GM23338 (cell line): ENCODE measurements at regions not wholly inside any gene's neighbourhood (a gene's known extent, or its start where the extent isn't known, plus 50 kb on each side); places are given as distances from the start of the nearest gene placed in this dataset.

Experiments used
- ATAC-seq: fragments of 200-7000 bp; cut with Tn5 transposase; 3 replicates; pipeline ENCODE4 v1.9.1; 2020
- DNase-seq: peaks from one replicate; pipeline ENCODE4 v3.0.0-alpha.2; 2015; ENCODE audit warnings: low spot score
- H2AFZ ChIP-seq: fragments of 200-600 bp; sonication (generic); 2 replicates; pipeline ENCODE4 v1.8.0; 2016; ENCODE audit warnings: antibody characterized with exemption, mild to moderate bottlenecking, moderate library complexity
- H3F3A ChIP-seq: fragments of 200-600 bp; sonication (generic); replicated peaks from 2 replicates; pipeline ENCODE4 v1.8.0; 2017; ENCODE audit warnings: antibody characterized with exemption, mixed run types, low read depth
- H3K27ac ChIP-seq: fragments of 200-600 bp; sonication (generic); 2 replicates; pipeline ENCODE4 v1.6.1; 2016; ENCODE audit warnings: low read depth
- H3K27me3 ChIP-seq: fragments of 200-600 bp; sonication (generic); 2 replicates; pipeline ENCODE4 v1.8.0; 2016; ENCODE audit warnings: mild to moderate bottlenecking, mixed run types, moderate library complexity; ENCODE audit not compliant: insufficient read depth
- H3K36me3 ChIP-seq: fragments of 200-600 bp; sonication (generic); 2 replicates; pipeline ENCODE4 v1.8.0; 2016; ENCODE audit warnings: mild to moderate bottlenecking; ENCODE audit not compliant: insufficient read depth
- H3K4me1 ChIP-seq: fragments of 200-600 bp; sonication (generic); 2 replicates; pipeline ENCODE4 v1.8.0; 2016; ENCODE audit warnings: mild to moderate bottlenecking, moderate library complexity; ENCODE audit not compliant: insufficient read depth
- H3K4me2 ChIP-seq: fragments of 200-600 bp; sonication (generic); 2 replicates; pipeline ENCODE4 v1.7.1; 2017; ENCODE audit warnings: mixed run types
- H3K4me3 ChIP-seq: fragments of 200-600 bp; sonication (generic); 2 replicates; pipeline ENCODE4 v1.6.1; 2016; ENCODE audit warnings: mixed run types
- H3K79me2 ChIP-seq: fragments of 200-600 bp; sonication (generic); replicated peaks from 2 replicates; pipeline ENCODE4 v1.8.0; 2017; ENCODE audit warnings: mild to moderate bottlenecking; ENCODE audit not compliant: insufficient read depth
- H3K9me2 ChIP-seq: fragments of 200-600 bp; sonication (generic); 2 replicates; pipeline ENCODE4 v1.8.0; 2017; ENCODE audit not compliant: insufficient read depth
- H4K20me1 ChIP-seq: fragments of 200-600 bp; sonication (generic); replicated peaks from 2 replicates; pipeline ENCODE4 v1.8.0; 2017; ENCODE audit warnings: mild to moderate bottlenecking; ENCODE audit not compliant: insufficient read depth
- H3K27ac Mint-ChIP-seq: 2 replicates; pipeline ENCODE4 v1.8.0; 2020; ENCODE audit warnings: inconsistent platforms, mild to moderate bottlenecking, moderate library complexity, mixed read lengths
- H3K27me3 Mint-ChIP-seq: 3 replicates; pipeline ENCODE4 v1.8.0; 2022; ENCODE audit warnings: low read depth, mild to moderate bottlenecking, moderate library complexity, mixed read lengths, inconsistent platforms; ENCODE audit not compliant: insufficient read depth, poor library complexity
- H3K36me3 Mint-ChIP-seq: 3 replicates; pipeline ENCODE4 v1.8.0; 2021; ENCODE audit warnings: low read depth, mild to moderate bottlenecking, inconsistent platforms, moderate library complexity, mixed read lengths
- H3K4me1 Mint-ChIP-seq: 3 replicates; pipeline ENCODE4 v1.8.0; 2020; ENCODE audit warnings: mild to moderate bottlenecking, inconsistent platforms, mixed read lengths
- H3K4me3 Mint-ChIP-seq: 3 replicates; pipeline ENCODE4 v1.8.0; 2021; ENCODE audit warnings: moderate library complexity, mild to moderate bottlenecking, inconsistent platforms, mixed read lengths
- H3K9me3 Mint-ChIP-seq: 3 replicates; pipeline ENCODE4 v1.8.0; 2020; ENCODE audit warnings: moderate library complexity, mild to moderate bottlenecking, inconsistent platforms, mixed read lengths
- CREB1 ChIP-seq: fragments of 250-450 bp; sonication (Bioruptor Pico); IDR thresholded peaks from 2 replicates; pipeline ENCODE4 v1.5.0; 2020; ENCODE audit warnings: low read depth, mild to moderate bottlenecking, moderate library complexity
- CTCF ChIP-seq, 2 experiments: fragments of 200-600 bp in 1 of 2; sonication (generic) in 1 of 2; conservative IDR thresholded peaks; 2 replicates each; pipeline versions ENCODE4 v1.5.1 to v1.6.1; 2016 to 2017; ENCODE audit warnings: antibody characterized with exemption in 2 of 2, low read depth in 2 of 2, mild to moderate bottlenecking in 2 of 2, moderate library complexity in 1 of 2
- ETS1 ChIP-seq: IDR thresholded peaks from 2 replicates; pipeline ENCODE4 v1.6.1; 2016; ENCODE audit warnings: antibody characterized with exemption
- EZH2 ChIP-seq: fragments of 200-600 bp; sonication (generic); IDR thresholded peaks from one replicate; pipeline ENCODE4 v1.8.0; 2017; ENCODE audit warnings: antibody characterized with exemption, mild to moderate bottlenecking, low read depth; ENCODE audit not compliant: unreplicated experiment
- EZH2phosphoT487 ChIP-seq: fragments of 200-600 bp; sonication (generic); IDR thresholded peaks from one replicate; pipeline ENCODE4 v1.8.1; 2018; ENCODE audit warnings: antibody characterized with exemption; ENCODE audit not compliant: unreplicated experiment
- JUNB ChIP-seq: IDR thresholded peaks from one replicate; pipeline ENCODE4 v1.6.1; 2016; ENCODE audit warnings: antibody characterized with exemption; ENCODE audit not compliant: unreplicated experiment
- NANOG ChIP-seq: IDR thresholded peaks from 2 replicates; pipeline ENCODE4 v1.6.1; 2016; ENCODE audit warnings: antibody characterized with exemption, borderline replicate concordance
- POLR2AphosphoS5 ChIP-seq: IDR thresholded peaks from 2 replicates; pipeline ENCODE4 v1.6.1; 2016; ENCODE audit warnings: antibody characterized with exemption, low read depth
- REST ChIP-seq: IDR thresholded peaks from one replicate; pipeline ENCODE4 v1.6.1; 2018; ENCODE audit warnings: antibody characterized with exemption; ENCODE audit not compliant: unreplicated experiment
- STAT1 ChIP-seq: IDR thresholded peaks from one replicate; pipeline ENCODE4 v1.6.1; 2016; ENCODE audit warnings: antibody characterized with exemption; ENCODE audit not compliant: unreplicated experiment
- ZNF114 ChIP-seq: fragments of 250-450 bp; sonication (Bioruptor Pico); IDR thresholded peaks from 2 replicates; pipeline ENCODE4 v1.5.0; 2020; ENCODE audit warnings: mild to moderate bottlenecking, moderate library complexity
- ZNF331 ChIP-seq: fragments of 250-450 bp; sonication (Bioruptor Pico); IDR thresholded peaks from 2 replicates; pipeline ENCODE4 v1.5.0; 2020; ENCODE audit warnings: low read depth, mild to moderate bottlenecking, moderate library complexity
- ZNF462 ChIP-seq: fragments of 250-450 bp; sonication (Bioruptor Pico); IDR thresholded peaks from 2 replicates; pipeline ENCODE4 v1.5.0; 2020; ENCODE audit warnings: mild to moderate bottlenecking, moderate library complexity

- no peaks in the 10 kb centered on the region for H3K4me1 Mint-ChIP-seq
- H3K9me2 ChIP-seq = no peaks in the 10 kb centered on the region
- H3K4me3 Mint-ChIP-seq = no peak overlapping the region
- no peaks in the 10 kb centered on the region for H3K27me3 ChIP-seq
- H3K9me3 Mint-ChIP-seq = peaks cover 91% of the 10 kb centered on the region
- H3K27me3 Mint-ChIP-seq = no peaks in the 10 kb centered on the region
- H3K79me2 ChIP-seq = no peaks in the 10 kb centered on the region
- no peaks in the 10 kb centered on the region for H3K4me1 ChIP-seq
- peaks cover 16% of the 10 kb centered on the region for H3K36me3 Mint-ChIP-seq
- TF ChIP-seq CTCF (conservative IDR thresholded peaks at IDR 0.05; ENCODE audit: low read depth in 2 of 2) (no peak), EZH2phosphoT487 (no peak), STAT1 (no peak), ETS1 (no peak), CREB1 (CRISPR knock-in tag) (no peak), POLR2AphosphoS5 (no peak), NANOG (no peak), ZNF331 (no peak), EZH2 (no peak), JUNB (no peak), ZNF462 (CRISPR knock-in tag) (no peak), ZNF114 (CRISPR knock-in tag) (no peak), REST (no peak)
- H3F3A ChIP-seq = no peaks in the 10 kb centered on the region
- H3K36me3 ChIP-seq = peaks cover 6% of the 10 kb centered on the region
- no peak overlapping the region for H3K27ac Mint-ChIP-seq
- ATAC-seq (no peak), DNase-seq (no peak)
- no peak overlapping the region for H3K4me2 ChIP-seq
- H3K27ac ChIP-seq = no peak overlapping the region
- no peak overlapping the region for H2AFZ ChIP-seq
- H3K4me3 ChIP-seq = no peak overlapping the region
- H4K20me1 ChIP-seq = no peaks in the 10 kb centered on the region
Observed at GRCh38 chr9:101951598-101951997, 213.2 kb upstream of the GRIN3A start.
